H1 (cell line): ENCODE measurements at regions not wholly inside any gene's neighbourhood (a gene's known extent, or its start where the extent isn't known, plus 50 kb on each side); places are given as distances from the start of the nearest gene placed in this dataset.

ENCODE experiments used
- CTCF ChIA-PET: fragments of 300-600 bp; sonication (Branson Sonifier 250); formaldehyde crosslinking; loops from one replicate; lab custom pipeline; 2021; ENCODE audit not compliant: partially characterized antibody; lab: Charles Lee
- POLR2A ChIA-PET: fragments of 300-600 bp; sonication (Branson Sonifier 250); formaldehyde crosslinking; loops from one replicate; lab custom pipeline; 2021; ENCODE audit warnings: inconsistent platforms; ENCODE audit not compliant: partially characterized antibody; lab: Charles Lee
- DNase-seq, 2 experiments: peaks; one replicate each; pipeline versions ENCODE4 v3.0.0 to v3.0.0-alpha.2; 2010 to 2022; ENCODE audit warnings: low spot score in 2 of 2, low read depth in 1 of 2, mixed read lengths in 1 of 2
- FAIRE-seq: peaks from 2 replicates; lab custom pipeline; 2011; peaks lifted over from hg19 to GRCh38; lab: Jason Lieb, UNC
- H2AFZ ChIP-seq: 2 replicates; pipeline ENCODE4 v1.8.1; 2012; ENCODE audit warnings: low read length, inconsistent platforms
- H2AK5ac ChIP-seq: 2 replicates; pipeline ENCODE4 v1.6.1; 2013; ENCODE audit warnings: low read depth, low read length
- H2BK120ac ChIP-seq: replicated peaks from 2 replicates; pipeline ENCODE3; 2013; ENCODE audit warnings: low read depth, low read length, inconsistent platforms
- H2BK12ac ChIP-seq: 2 replicates; pipeline ENCODE4 v1.6.1; 2013; ENCODE audit warnings: low read depth, low read length
- H2BK15ac ChIP-seq: 2 replicates; pipeline ENCODE4 v1.6.1; 2013; ENCODE audit warnings: low read length
- H2BK20ac ChIP-seq: 2 replicates; pipeline ENCODE4 v1.6.1; 2013; ENCODE audit warnings: low read length
- H2BK5ac ChIP-seq: 2 replicates; pipeline ENCODE4 v1.6.1; 2013; ENCODE audit warnings: low read depth, low read length
- H3K14ac ChIP-seq: 2 replicates; pipeline ENCODE4 v1.6.1; 2013; ENCODE audit warnings: inconsistent platforms; ENCODE audit not compliant: insufficient read length
- H3K18ac ChIP-seq: 2 replicates; pipeline ENCODE4 v1.6.1; 2013; ENCODE audit warnings: low read length; ENCODE audit errors: extremely low read depth
- H3K23ac ChIP-seq: 2 replicates; pipeline ENCODE4 v1.6.1; 2013; ENCODE audit warnings: inconsistent platforms; ENCODE audit not compliant: insufficient read length
- H3K23me2 ChIP-seq: 2 replicates; pipeline ENCODE4 v1.6.1; 2013; ENCODE audit warnings: low read depth, low read length
- H3K27ac ChIP-seq: 2 replicates; pipeline ENCODE4 v1.6.1; 2011; ENCODE audit warnings: low read depth, low read length, inconsistent platforms
- H3K27me3 ChIP-seq, 4 experiments: replicated peaks in 1 of 4; 1 replicate in 1 of 4; 2 replicates in 3 of 4; pipeline versions ENCODE4 v1.6.1 to v1.8.1; 2011 to 2013; ENCODE audit warnings: low read length in 3 of 4, mild to moderate bottlenecking in 3 of 4, inconsistent platforms in 2 of 4, mixed read lengths in 2 of 4, moderate library complexity in 1 of 4; ENCODE audit not compliant: control insufficient read depth in 3 of 4, insufficient read depth in 3 of 4; ENCODE audit errors: extremely low read depth in 1 of 4
- H3K36me3 ChIP-seq, 4 experiments: 2 replicates each; pipeline versions ENCODE4 v1.6.1 to v1.8.1; 2011 to 2013; ENCODE audit warnings: mild to moderate bottlenecking in 4 of 4, low read length in 3 of 4, moderate library complexity in 2 of 4, control low read depth in 1 of 4, inconsistent platforms in 1 of 4; ENCODE audit not compliant: insufficient read depth in 4 of 4, control insufficient read depth in 2 of 4
- H3K4ac ChIP-seq: replicated peaks from 2 replicates; pipeline ENCODE3; 2013; ENCODE audit warnings: low read length, low read depth, mixed read lengths, inconsistent platforms; ENCODE audit not compliant: insufficient read length
- H3K4me1 ChIP-seq, 4 experiments: replicated peaks in 1 of 4; 1 replicate in 1 of 4; 2 replicates in 3 of 4; pipeline versions ENCODE4 v1.6.1 to v1.8.1; 2011 to 2013; ENCODE audit warnings: low read length in 3 of 4, inconsistent platforms in 2 of 4, mixed read lengths in 1 of 4; ENCODE audit not compliant: insufficient read depth in 4 of 4, control insufficient read depth in 3 of 4
- H3K4me2 ChIP-seq, 2 experiments: 2 replicates each; pipeline versions ENCODE4 v1.6.1 to v1.8.1; 2011 to 2013; ENCODE audit warnings: low read depth in 2 of 2, low read length in 2 of 2, control low read depth in 1 of 2, inconsistent platforms in 1 of 2, mild to moderate bottlenecking in 1 of 2; ENCODE audit not compliant: insufficient read depth in 1 of 2
- H3K4me3 ChIP-seq, 4 experiments: fragments of 200-600, 300-600 bp in 1 of 4; sonication (generic), shearing (Covaris generic), sonication (Bioruptor Twin) in 1 of 4; 2 replicates each; pipeline versions ENCODE4 v1.5.1 to v1.8.1; 2011 to 2016; ENCODE audit warnings: low read length in 4 of 4, low read depth in 3 of 4, control low read depth in 2 of 4, inconsistent platforms in 2 of 4, mild to moderate bottlenecking in 2 of 4, mixed read lengths in 1 of 4, moderate library complexity in 1 of 4; ENCODE audit not compliant: insufficient read depth in 2 of 4; ENCODE audit errors: extremely low read depth in 1 of 4
- H3K56ac ChIP-seq: replicated peaks from 2 replicates; pipeline ENCODE3; 2013; ENCODE audit warnings: low read depth, mild to moderate bottlenecking, mixed read lengths, low read length, inconsistent platforms; ENCODE audit not compliant: insufficient read length
- H3K79me1 ChIP-seq: 2 replicates; pipeline ENCODE4 v1.6.1; 2013; ENCODE audit warnings: low read depth, low read length, control low read depth
- H3K79me2 ChIP-seq, 2 experiments: 2 replicates each; pipeline versions ENCODE4 v1.6.1 to v1.8.1; 2012 to 2013; ENCODE audit warnings: low read length in 2 of 2, mild to moderate bottlenecking in 2 of 2, inconsistent platforms in 1 of 2; ENCODE audit not compliant: insufficient read depth in 2 of 2, control insufficient read depth in 1 of 2
- H3K9ac ChIP-seq, 4 experiments: replicated peaks in 1 of 4; 1 replicate in 1 of 4; 2 replicates in 3 of 4; pipeline versions ENCODE4 v1.6.1 to v1.8.1; 2011 to 2013; ENCODE audit warnings: low read depth in 3 of 4, low read length in 3 of 4, control low read depth in 2 of 4, mild to moderate bottlenecking in 2 of 4, moderate library complexity in 2 of 4, inconsistent platforms in 1 of 4; ENCODE audit errors: extremely low read depth in 1 of 4
- H3K9me3 ChIP-seq, 2 experiments: 2 replicates each; pipeline versions ENCODE4 v1.6.1 to v1.8.1; 2012 to 2013; ENCODE audit warnings: mild to moderate bottlenecking in 2 of 2, moderate library complexity in 2 of 2, control low read depth in 1 of 2, inconsistent platforms in 1 of 2, low read depth in 1 of 2, low read length in 1 of 2, mixed read lengths in 1 of 2; ENCODE audit not compliant: insufficient read depth in 2 of 2
- H4K20me1 ChIP-seq, 2 experiments: replicated peaks in 1 of 2; 2 replicates each; pipeline versions ENCODE3 to v1.8.1; 2011 to 2013; ENCODE audit warnings: inconsistent platforms in 2 of 2, low read length in 2 of 2, mild to moderate bottlenecking in 1 of 2; ENCODE audit not compliant: insufficient read depth in 2 of 2, control insufficient read depth in 1 of 2
- H4K5ac ChIP-seq: 2 replicates; pipeline ENCODE4 v1.6.1; 2013; ENCODE audit warnings: low read length, low read depth, mixed read lengths, inconsistent platforms; ENCODE audit not compliant: insufficient read length
- H4K8ac ChIP-seq: 2 replicates; pipeline ENCODE4 v1.8.0; 2013; ENCODE audit warnings: mild to moderate bottlenecking, moderate library complexity, low read length, inconsistent platforms; ENCODE audit not compliant: insufficient read depth; ENCODE audit errors: extremely low read depth
- H4K91ac ChIP-seq: replicated peaks from 2 replicates; pipeline ENCODE3; 2013; ENCODE audit warnings: low read length, mixed read lengths, inconsistent platforms; ENCODE audit not compliant: insufficient read length
- MAX ChIP-seq: IDR thresholded peaks from 2 replicates; pipeline ENCODE4 v1.6.1; 2012; ENCODE audit warnings: inconsistent platforms
- SIRT6 ChIP-seq: IDR thresholded peaks from one replicate; pipeline ENCODE4 v1.7.1; 2012; ENCODE audit warnings: low read length, inconsistent platforms
- TEAD4 ChIP-seq: IDR thresholded peaks from 2 replicates; pipeline ENCODE4 v1.6.1; 2012; ENCODE audit warnings: low read depth, low read length, inconsistent platforms, mixed read lengths
- WGBS, 2 experiments: shearing (Covaris generic) in 1 of 2; methylation state at CpG; one replicate each; pipeline versions ENCODE4 v1.1.6 to v1.1.7; 2013 to 2015; ENCODE audit warnings: low lambda C conversion rate in 2 of 2, mixed read lengths in 2 of 2, inconsistent platforms in 1 of 2, low coverage in 1 of 2, missing lambda C conversion rate in 1 of 2; ENCODE audit not compliant: insufficient replicate concordance in 2 of 2, insufficient coverage in 1 of 2, insufficient read length in 1 of 2; ENCODE audit errors: extremely low coverage in 1 of 2, missing lambda C conversion rate in 1 of 2; 5-methylcytosine and 5-hydroxymethylcytosine counted together

GRCh38 chr5:107779437-107779836, 108.7 kb upstream of the EFNA5 start:
- H2BK15ac ChIP-seq, result no peak overlapping the region
- no peak overlapping the region for H3K9ac ChIP-seq
- no peak overlapping the region for H2BK12ac ChIP-seq
- no peaks in the 10 kb centered on the region for H3K23me2 ChIP-seq
- H3K9me3 ChIP-seq, result peaks cover 6% of the 10 kb centered on the region in 2 experiments; a peak in 3 of 4 replicates
- peaks cover 0 to under 1% (median 0%) of the 10 kb centered on the region in 4 experiments; a peak in 1 of 7 replicates for H3K4me1 ChIP-seq
- no peaks in the 10 kb centered on the region for H3K79me1 ChIP-seq
- H2BK120ac ChIP-seq, result no peak overlapping the region
- POLR2A ChIA-PET, result no interaction called here
- no peaks in the 10 kb centered on the region for H3K79me2 ChIP-seq
- no peak overlapping the region for H3K14ac ChIP-seq
- H3K56ac ChIP-seq, result no peak overlapping the region
- H2BK5ac ChIP-seq, result no peak overlapping the region
- H4K5ac ChIP-seq, result no peak overlapping the region
- H3K23ac ChIP-seq, result no peak overlapping the region
- no peak for TF ChIP-seq SIRT6
- no peak for TF ChIP-seq TEAD4
- TF ChIP-seq MAX, result no peak
- TF ChIP-seq, all 59 proteins: peak for 0
- Histone ChIP-seq H2AK5ac (no peak overlapping the region), H3K27ac (no peak overlapping the region), H4K8ac (no peak overlapping the region), H4K20me1 (no peaks in the 10 kb centered on the region), H3K4ac (no peak overlapping the region), H3K27me3 (no peaks in the 10 kb centered on the region), H3K36me3 (peaks cover 0 to 6% (median 0%) of the 10 kb centered on the region in 4 experiments; a peak in 2 of 8 replicates), H3K18ac (no peak overlapping the region), H4K91ac (no peak overlapping the region), H3K4me3 (no peak overlapping the region), H2AFZ (no peak overlapping the region), H2BK20ac (no peak overlapping the region), H3K4me2 (no peak overlapping the region)
- CTCF ChIA-PET, result no interaction called here
- WGBS, 2 experiments, result 87% methylated on average over 2 of the region's 2 CpGs; no CpG with 5 or more reads in 1 of the 2 experiments
- FAIRE-seq (no peak), DNase-seq (no peak)
